Prostate gland (tissue), 2 donors: ENCODE measurements at regions not wholly inside any gene's neighbourhood (a gene's known extent, or its start where the extent isn't known, plus 50 kb on each side); places are given as distances from the start of the nearest gene placed in this dataset.

Experiments
- POLR2A ChIP-seq: fragments of 450-650 bp; IDR thresholded peaks from one replicate; pipeline ENCODE4 v1.6.1; 2016; ENCODE audit warnings: antibody characterized with exemption, mild to moderate bottlenecking
- TF ChIP-seq, protein P1 (sequence below), 4 experiments: fragments of 200-600 bp in 2 of 4; fragments of 450-650 bp in 2 of 4; sonication (generic) in 2 of 4; IDR thresholded peaks; 1 replicate in 3 of 4; 2 replicates in 1 of 4; pipeline ENCODE4 v1.5.1; 2016 to 2019; ENCODE audit warnings: antibody characterized with exemption in 4 of 4, mild to moderate bottlenecking in 2 of 4, moderate library complexity in 2 of 4

DNA sequence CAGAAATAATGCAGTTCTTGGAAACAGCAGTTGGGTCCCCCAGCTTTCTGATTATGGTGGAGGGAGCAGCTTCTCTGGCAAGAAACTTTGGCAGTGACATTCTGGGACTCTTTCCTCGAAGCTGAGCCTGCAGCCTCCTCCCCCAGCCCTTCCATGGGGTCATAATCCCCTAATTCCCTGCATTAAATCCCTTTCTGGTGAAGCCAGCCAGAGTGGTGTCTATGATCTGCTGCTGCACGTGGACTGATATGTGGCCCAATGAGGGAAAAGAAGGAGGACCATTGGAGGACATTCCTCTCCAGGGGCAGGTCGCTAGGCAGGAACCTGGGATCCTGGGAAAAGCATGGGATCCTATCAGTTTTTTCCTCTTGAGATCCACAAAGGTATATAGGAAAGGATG, 470.5 kb downstream of the RPS24 start:
- TF ChIP-seq POLR2A, result no peak
- TF ChIP-seq, protein P1, sequence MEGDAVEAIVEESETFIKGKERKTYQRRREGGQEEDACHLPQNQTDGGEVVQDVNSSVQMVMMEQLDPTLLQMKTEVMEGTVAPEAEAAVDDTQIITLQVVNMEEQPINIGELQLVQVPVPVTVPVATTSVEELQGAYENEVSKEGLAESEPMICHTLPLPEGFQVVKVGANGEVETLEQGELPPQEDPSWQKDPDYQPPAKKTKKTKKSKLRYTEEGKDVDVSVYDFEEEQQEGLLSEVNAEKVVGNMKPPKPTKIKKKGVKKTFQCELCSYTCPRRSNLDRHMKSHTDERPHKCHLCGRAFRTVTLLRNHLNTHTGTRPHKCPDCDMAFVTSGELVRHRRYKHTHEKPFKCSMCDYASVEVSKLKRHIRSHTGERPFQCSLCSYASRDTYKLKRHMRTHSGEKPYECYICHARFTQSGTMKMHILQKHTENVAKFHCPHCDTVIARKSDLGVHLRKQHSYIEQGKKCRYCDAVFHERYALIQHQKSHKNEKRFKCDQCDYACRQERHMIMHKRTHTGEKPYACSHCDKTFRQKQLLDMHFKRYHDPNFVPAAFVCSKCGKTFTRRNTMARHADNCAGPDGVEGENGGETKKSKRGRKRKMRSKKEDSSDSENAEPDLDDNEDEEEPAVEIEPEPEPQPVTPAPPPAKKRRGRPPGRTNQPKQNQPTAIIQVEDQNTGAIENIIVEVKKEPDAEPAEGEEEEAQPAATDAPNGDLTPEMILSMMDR (IDR thresholded peaks at IDR 0.05), result no peak
